K562 (cell line): ENCODE measurements at regions not wholly inside any gene's neighbourhood (a gene's known extent, or its start where the extent isn't known, plus 50 kb on each side); places are given as distances from the start of the nearest gene placed in this dataset.
A peak's percentile ranks its signal among the peaks of the same experiment; 100 is the strongest.

Source experiments
- ATAC-seq: fragments of 200-7000 bp; cut with Tn5 transposase; 3 replicates; pipeline ENCODE4 v1.9.1; 2020; ENCODE audit warnings: moderate library complexity
- BruUV-seq: library from RNA; stranded (reverse); fragments of 400-500 nt; replicated peaks from 2 replicates; lab custom pipeline; 2021; lab: Mats Ljungman, UMichigan
- CTCF ChIA-PET: fragments of 300-600 bp; formaldehyde crosslinking; extraction: SDS; loops from one replicate; lab custom pipeline; 2021; ENCODE audit warnings: low intra/inter-chr PET ratio; lab: Yijun Ruan, JAX
- POLR2A ChIA-PET: fragments of 300-600, 350-650 bp; sonication (Branson Sonifier 250); formaldehyde crosslinking; extraction: SDS; loops from one replicate; lab custom pipeline; 2021; ENCODE audit warnings: antibody characterized with exemption, inconsistent platforms; lab: Yijun Ruan, JAX
- DNase-seq, 4 experiments: peaks; one replicate each; pipeline versions ENCODE4 v3.0.0 to v3.0.0-alpha.2; 2011 to 2018; ENCODE audit warnings: low spot score in 3 of 4, mixed read lengths in 3 of 4; ENCODE audit errors: extremely low read depth in 1 of 4
- FAIRE-seq: peaks from 2 replicates; lab custom pipeline; 2011; peaks lifted over from hg19 to GRCh38; lab: Jason Lieb, UNC
- H2AFZ ChIP-seq: 2 replicates; pipeline ENCODE4 v1.6.0; 2011; ENCODE audit warnings: low read depth, low read length, control low read depth, inconsistent platforms
- H3K27ac ChIP-seq: fragments of 200-600 bp; 3 replicates; pipeline ENCODE4 v1.8.0; 2011; ENCODE audit warnings: low read depth, mild to moderate bottlenecking, control low read depth, inconsistent platforms, low read length, moderate library complexity, mixed read lengths; ENCODE audit errors: extremely low read depth
- H3K27me3 ChIP-seq, 2 experiments: fragments of 300-600 bp in 1 of 2; 2 replicates in 1 of 2; 3 replicates in 1 of 2; pipeline versions ENCODE4 v1.6.0 to v1.8.0; 2011; ENCODE audit warnings: inconsistent platforms in 2 of 2, low read length in 2 of 2, mild to moderate bottlenecking in 1 of 2, mixed read lengths in 1 of 2, moderate library complexity in 1 of 2; ENCODE audit not compliant: control insufficient read depth in 2 of 2, insufficient read depth in 2 of 2
- H3K36me3 ChIP-seq: fragments of 300-600 bp; 3 replicates; pipeline ENCODE4 v1.8.0; 2011; ENCODE audit warnings: mild to moderate bottlenecking, low read length, inconsistent platforms; ENCODE audit not compliant: control insufficient read depth, insufficient read depth
- H3K4me1 ChIP-seq, 2 experiments: fragments of 200-600 bp in 1 of 2; replicated peaks in 1 of 2; 2 replicates in 1 of 2; 3 replicates in 1 of 2; pipeline versions ENCODE4 v1.5.1 to v1.8.0; 2011; ENCODE audit warnings: inconsistent platforms in 2 of 2, low read length in 2 of 2, mild to moderate bottlenecking in 1 of 2, mixed read lengths in 1 of 2, moderate library complexity in 1 of 2; ENCODE audit not compliant: control insufficient read depth in 2 of 2, insufficient read depth in 2 of 2
- H3K4me2 ChIP-seq: 2 replicates; pipeline ENCODE4 v1.6.1; 2011; ENCODE audit warnings: low read length, control low read depth, inconsistent platforms, mixed read lengths; ENCODE audit not compliant: insufficient read depth
- H3K4me3 ChIP-seq: fragments of 200-600 bp; sonication (generic), shearing (Covaris generic); 2 replicates; pipeline ENCODE4 v1.5.1; 2016; ENCODE audit warnings: control low read depth, inconsistent platforms
- H3K79me2 ChIP-seq: fragments of 200-600 bp; 3 replicates; pipeline ENCODE4 v1.8.0; 2011; ENCODE audit warnings: low read length, inconsistent platforms; ENCODE audit not compliant: control insufficient read depth, insufficient read depth
- H3K9ac ChIP-seq, 2 experiments: 2 replicates each; pipeline versions ENCODE4 v1.6.0 to v1.6.1; 2011; ENCODE audit warnings: low read depth in 2 of 2, low read length in 2 of 2, control low read depth in 1 of 2, inconsistent platforms in 1 of 2, mild to moderate bottlenecking in 1 of 2, mixed read lengths in 1 of 2; ENCODE audit not compliant: insufficient read depth in 1 of 2
- H3K9me1 ChIP-seq: one replicate; pipeline ENCODE4 v1.6.0; 2011; ENCODE audit warnings: inconsistent platforms, mild to moderate bottlenecking, low read length, moderate library complexity; ENCODE audit not compliant: control insufficient read depth, insufficient read depth
- H3K9me3 ChIP-seq: replicated peaks from 2 replicates; pipeline ENCODE4 v1.5.1; 2011; ENCODE audit warnings: low read depth, low read length, inconsistent platforms; ENCODE audit not compliant: control insufficient read depth, insufficient read depth
- H4K20me1 ChIP-seq: replicated peaks from 2 replicates; pipeline ENCODE4 v1.6.1; 2011; ENCODE audit warnings: low read length, inconsistent platforms, mixed read lengths; ENCODE audit not compliant: control insufficient read depth, insufficient read depth
- CBFB ChIP-seq: sonication (generic); formaldehyde crosslinking; IDR thresholded peaks from 2 replicates; pipeline ENCODE4 v1.4.0; 2020; ENCODE audit warnings: mild to moderate bottlenecking, missing genetic modification reagents
- CCAR2 ChIP-seq: fragments of 200-400 bp; formaldehyde crosslinking; IDR thresholded peaks from 2 replicates; pipeline ENCODE4 v1.6.1; 2017; ENCODE audit warnings: mild to moderate bottlenecking, low read depth, low read length
- HES1 ChIP-seq: fragments of 450-650 bp; IDR thresholded peaks from 2 replicates; pipeline ENCODE4 v1.6.1; 2016; ENCODE audit warnings: low read depth, mild to moderate bottlenecking, moderate library complexity
- POLR2B ChIP-seq: fragments of 450-650 bp; IDR thresholded peaks from 2 replicates; pipeline ENCODE4 v1.6.1; 2018; ENCODE audit warnings: low read depth; ENCODE audit not compliant: partially characterized antibody
- RBM25 ChIP-seq: fragments of 200-400 bp; formaldehyde crosslinking; IDR thresholded peaks from 2 replicates; pipeline ENCODE4 v1.6.1; 2018; ENCODE audit warnings: low read length, low read depth, moderate library complexity; ENCODE audit not compliant: severe bottlenecking
- WHSC1 ChIP-seq: IDR thresholded peaks from one replicate; pipeline ENCODE4 v1.6.1; 2012; ENCODE audit warnings: low read length, control low read depth, inconsistent platforms
- ZBTB7A ChIP-seq: IDR thresholded peaks from 2 replicates; pipeline ENCODE4 v1.6.1; 2011; ENCODE audit warnings: low read depth, mild to moderate bottlenecking, low read length, moderate library complexity, borderline replicate concordance; ENCODE audit not compliant: control insufficient read depth
- ZNF23 ChIP-seq: fragments of 250-450 bp; sonication (Bioruptor Pico); IDR thresholded peaks from 2 replicates; pipeline ENCODE4 v1.4.0; 2020; ENCODE audit warnings: mild to moderate bottlenecking
- WGBS: fragments of 100-300 bp; shearing (Covaris generic); methylation state at CpG from one replicate; pipeline ENCODE4 v1.1.6; 2016; ENCODE audit warnings: low coverage, mixed read lengths; ENCODE audit not compliant: insufficient coverage; ENCODE audit errors: missing lambda C conversion rate; 5-methylcytosine and 5-hydroxymethylcytosine counted together
- in situ Hi-C: fragments of 300-500 bp; cut with MboI; formaldehyde crosslinking; loops from 4 replicates; pipeline ENCODE4 v1.15.0; 2018; ENCODE audit warnings: inconsistent platforms, mixed read lengths
- intact Hi-C: fragments of 100-400 bp; cut with micrococcal nuclease; formaldehyde crosslinking; loops from 2 replicates; pipeline ENCODE4 v1.14.2; 2022

- H3K4me1 ChIP-seq = no peaks in the 10 kb centered on the region
- no peaks in the 10 kb centered on the region for H3K27me3 ChIP-seq
- H3K36me3 ChIP-seq = no peaks in the 10 kb centered on the region
- no peak overlapping the region for H3K4me3 ChIP-seq
- TF ChIP-seq ZBTB7A (no peak), RBM25 (peak; percentile 37), POLR2B (no peak), CCAR2 (no peak), ZNF23 (CRISPR knock-in tag) (no peak), HES1 (no peak), CBFB (CRISPR knock-in tag) (no peak), WHSC1 (no peak)
- TF ChIP-seq, all 486 proteins: peak for 1
- in situ Hi-C loops (no loop called here), intact Hi-C loops (no loop called here)
- POLR2A ChIA-PET = no interaction called here
- no TSS peak for BruUV-seq
- Histone ChIP-seq H3K9me3 (no peaks in the 10 kb centered on the region), H2AFZ (no peak overlapping the region), H3K4me2 (no peak overlapping the region), H4K20me1 (no peaks in the 10 kb centered on the region), H3K9me1 (no peaks in the 10 kb centered on the region), H3K9ac (no peak overlapping the region), H3K27ac (no peak overlapping the region), H3K79me2 (no peaks in the 10 kb centered on the region)
- no peak for FAIRE-seq
- DNase-seq = no peak
- WGBS = 0% methylated on average over 2 of the region's 2 CpGs
- CTCF ChIA-PET = no interaction called here
- no peak for ATAC-seq
Observed at GRCh38 chr10:94103192-94103591, 109.5 kb downstream of the PLCE1 start.
